IPS DF 19.7 (cell line): ENCODE measurements at regions not wholly inside any gene's neighbourhood (a gene's known extent, or its start where the extent isn't known, plus 50 kb on each side); places are given as distances from the start of the nearest gene placed in this dataset.
"Not testable (repeated sequence)": the region's sequence is repeated elsewhere in the genome, so short reads cannot be mapped to it uniquely, and the experiment has no call there.

ENCODE experiments used
- DNase-seq: peaks from one replicate; pipeline ENCODE4 v3.0.0-alpha.2; 2013; ENCODE audit warnings: low read depth, low spot score

- no peak for DNase-seq
Observed at GRCh38 chr20:48234951-48235350, 449.7 kb upstream of the SULF2 start.

GRCh38 chr20:48231253-48231930 is 446.1 kb upstream of the SULF2 start:
- DNase-seq: no peak

- DNase-seq: no peak
Observed at GRCh38 chr20:48230216-48230615, 444.9 kb upstream of the SULF2 start.

GRCh38 chr20:48227381-48227780 is 442.1 kb upstream of the SULF2 start:
- DNase-seq: no peak

GRCh38 chr20:48226642-48227041 is 441.4 kb upstream of the SULF2 start:
- DNase-seq: no peak

GRCh38 chr20:48224533-48225050 is 439.3 kb upstream of the SULF2 start:
- DNase-seq: no peak

- no peak for DNase-seq
Observed at GRCh38 chr20:48223715-48224114, 438.4 kb upstream of the SULF2 start.

- no peak for DNase-seq
Observed at GRCh38 chr20:48222595-48223180, 437.4 kb upstream of the SULF2 start.

- no peak for DNase-seq
Observed at GRCh38 chr20:48220033-48220633, 434.9 kb upstream of the SULF2 start.

GRCh38 chr20:48219306-48219705 is 434.0 kb upstream of the SULF2 start:
- no peak for DNase-seq

GRCh38 chr20:48217190-48217589 is 431.9 kb upstream of the SULF2 start:
- DNase-seq: no peak

- no peak for DNase-seq
Observed at GRCh38 chr20:48215536-48215935, 430.3 kb upstream of the SULF2 start.

- no peak for DNase-seq
Observed at GRCh38 chr20:48214601-48215000, 429.3 kb upstream of the SULF2 start.

GRCh38 chr20:48213635-48214034 is 428.4 kb upstream of the SULF2 start:
- DNase-seq: not testable (repeated sequence)

GRCh38 chr20:48212806-48213509 is 427.7 kb upstream of the SULF2 start:
- DNase-seq: no peak

- no peak for DNase-seq
Observed at GRCh38 chr20:48211847-48212246, 426.6 kb upstream of the SULF2 start.

GRCh38 chr20:48211238-48211637 is 426.0 kb upstream of the SULF2 start:
- DNase-seq: no peak

GRCh38 chr20:48210111-48211027 is 425.1 kb upstream of the SULF2 start:
- DNase-seq: no peak

GRCh38 chr20:48209102-48209501 is 423.8 kb upstream of the SULF2 start:
- no peak for DNase-seq

GRCh38 chr20:48208176-48208575 is 422.9 kb upstream of the SULF2 start:
- no peak for DNase-seq

GRCh38 chr20:48207505-48207904 is 422.2 kb upstream of the SULF2 start:
- DNase-seq: no peak
